ENCODE measurements at regions not wholly inside any gene's neighbourhood (a gene's known extent, or its start where the extent isn't known, plus 50 kb on each side); places are given as distances from the start of the nearest gene placed in this dataset.

DNA sequence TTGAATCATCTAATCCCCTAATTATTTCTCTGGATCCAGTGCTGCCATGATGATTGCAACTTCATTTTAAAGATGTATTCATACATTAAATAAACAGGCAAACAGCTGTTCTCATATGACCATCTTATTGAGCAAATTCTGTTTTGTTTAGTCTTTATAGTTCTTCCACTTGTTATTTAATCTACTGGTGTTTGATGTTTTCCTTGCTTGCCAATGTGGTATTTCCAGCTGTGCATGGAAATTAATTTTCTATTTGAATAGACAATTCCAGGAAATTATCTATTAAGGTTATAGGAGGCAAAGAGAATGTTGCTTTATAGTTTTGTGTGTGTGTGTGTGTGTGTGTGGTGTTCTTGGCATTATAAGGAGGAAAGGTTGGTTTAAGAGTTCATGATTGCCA, 167.0 kb upstream of the PRPS1L1 start:
- Histone ChIP-seq H3K4me2 (ENCODE audit: low read depth, low read length, poor library complexity, severe bottlenecking) (no peak overlapping the region), H3K9me3 (ENCODE audit: insufficient read depth, low read depth, low read length) (no peaks in the 10 kb centered on the region), H3K4me3 (ENCODE audit: low read length, poor library complexity, severe bottlenecking) (no peak overlapping the region), H3F3A (ENCODE audit: low read depth) (no peaks in the 10 kb centered on the region), H3K4me1 (ENCODE audit: insufficient read depth, low read length, poor library complexity, severe bottlenecking) (peaks cover 4% of the 10 kb centered on the region), H4K20me1 (ENCODE audit: insufficient read depth, low read length, poor library complexity, severe bottlenecking) (no peaks in the 10 kb centered on the region), H3K36me3 (ENCODE audit: insufficient read depth, low read length) (no peaks in the 10 kb centered on the region), H2AFZ (ENCODE audit: low read length) (no peak overlapping the region), H3K79me2 (ENCODE audit: insufficient read depth, low read length) (no peaks in the 10 kb centered on the region), H3K9ac (ENCODE audit: low read depth, low read length, poor library complexity, severe bottlenecking) (no peak overlapping the region), H3K27me3 (ENCODE audit: insufficient read depth, low read length, poor library complexity, severe bottlenecking) (no peaks in the 10 kb centered on the region), H3K9me2 (replicated peaks; ENCODE audit: low read depth, low read length) (no peaks in the 10 kb centered on the region)
- TF ChIP-seq, protein P1, sequence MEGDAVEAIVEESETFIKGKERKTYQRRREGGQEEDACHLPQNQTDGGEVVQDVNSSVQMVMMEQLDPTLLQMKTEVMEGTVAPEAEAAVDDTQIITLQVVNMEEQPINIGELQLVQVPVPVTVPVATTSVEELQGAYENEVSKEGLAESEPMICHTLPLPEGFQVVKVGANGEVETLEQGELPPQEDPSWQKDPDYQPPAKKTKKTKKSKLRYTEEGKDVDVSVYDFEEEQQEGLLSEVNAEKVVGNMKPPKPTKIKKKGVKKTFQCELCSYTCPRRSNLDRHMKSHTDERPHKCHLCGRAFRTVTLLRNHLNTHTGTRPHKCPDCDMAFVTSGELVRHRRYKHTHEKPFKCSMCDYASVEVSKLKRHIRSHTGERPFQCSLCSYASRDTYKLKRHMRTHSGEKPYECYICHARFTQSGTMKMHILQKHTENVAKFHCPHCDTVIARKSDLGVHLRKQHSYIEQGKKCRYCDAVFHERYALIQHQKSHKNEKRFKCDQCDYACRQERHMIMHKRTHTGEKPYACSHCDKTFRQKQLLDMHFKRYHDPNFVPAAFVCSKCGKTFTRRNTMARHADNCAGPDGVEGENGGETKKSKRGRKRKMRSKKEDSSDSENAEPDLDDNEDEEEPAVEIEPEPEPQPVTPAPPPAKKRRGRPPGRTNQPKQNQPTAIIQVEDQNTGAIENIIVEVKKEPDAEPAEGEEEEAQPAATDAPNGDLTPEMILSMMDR (conservative IDR thresholded peaks at IDR 0.05; ENCODE audit: low read length): no peak
- TF ChIP-seq EZH2phosphoT487 (IDR thresholded peaks at IDR 0.05; ENCODE audit: borderline replicate concordance): no peak

GRCh38 chr7:18196638-18197037, 169.0 kb upstream of the PRPS1L1 start:
- no peaks in the 10 kb centered on the region for H3K9me3 ChIP-seq (ENCODE audit: insufficient read depth, low read depth, low read length)
- peaks cover 4% of the 10 kb centered on the region for H3K4me1 ChIP-seq (ENCODE audit: insufficient read depth, low read length, poor library complexity, severe bottlenecking)
- H3F3A ChIP-seq (ENCODE audit: low read depth): no peaks in the 10 kb centered on the region
- no peak overlapping the region for H3K9ac ChIP-seq (ENCODE audit: low read depth, low read length, poor library complexity, severe bottlenecking)
- no peaks in the 10 kb centered on the region for H3K36me3 ChIP-seq (ENCODE audit: insufficient read depth, low read length)
- no peaks in the 10 kb centered on the region for H4K20me1 ChIP-seq (ENCODE audit: insufficient read depth, low read length, poor library complexity, severe bottlenecking)
- H3K79me2 ChIP-seq (ENCODE audit: insufficient read depth, low read length): no peaks in the 10 kb centered on the region
- no peaks in the 10 kb centered on the region for H3K27me3 ChIP-seq (ENCODE audit: insufficient read depth, low read length, poor library complexity, severe bottlenecking)
- TF ChIP-seq, protein P1 (conservative IDR thresholded peaks at IDR 0.05; ENCODE audit: low read length): no peak
- TF ChIP-seq EZH2phosphoT487 (IDR thresholded peaks at IDR 0.05; ENCODE audit: borderline replicate concordance): no peak
- H2AFZ ChIP-seq (ENCODE audit: low read length): no peak overlapping the region
- H3K9me2 ChIP-seq (replicated peaks; ENCODE audit: low read depth, low read length): no peaks in the 10 kb centered on the region
- H3K4me3 ChIP-seq (ENCODE audit: low read length, poor library complexity, severe bottlenecking): no peak overlapping the region
- no peak overlapping the region for H3K4me2 ChIP-seq (ENCODE audit: low read depth, low read length, poor library complexity, severe bottlenecking)

GRCh38 chr7:18198868-18199267, 171.2 kb upstream of the PRPS1L1 start:
- no peak overlapping the region for H3K4me3 ChIP-seq (ENCODE audit: low read length, poor library complexity, severe bottlenecking)
- no peaks in the 10 kb centered on the region for H4K20me1 ChIP-seq (ENCODE audit: insufficient read depth, low read length, poor library complexity, severe bottlenecking)
- H3F3A ChIP-seq (ENCODE audit: low read depth): no peaks in the 10 kb centered on the region
- peaks cover 18% of the 10 kb centered on the region for H3K4me1 ChIP-seq (ENCODE audit: insufficient read depth, low read length, poor library complexity, severe bottlenecking)
- no peaks in the 10 kb centered on the region for H3K27me3 ChIP-seq (ENCODE audit: insufficient read depth, low read length, poor library complexity, severe bottlenecking)
- H3K9me3 ChIP-seq (ENCODE audit: insufficient read depth, low read depth, low read length): no peaks in the 10 kb centered on the region
- H3K9me2 ChIP-seq (replicated peaks; ENCODE audit: low read depth, low read length): no peaks in the 10 kb centered on the region
- H3K79me2 ChIP-seq (ENCODE audit: insufficient read depth, low read length): no peaks in the 10 kb centered on the region
- H3K36me3 ChIP-seq (ENCODE audit: insufficient read depth, low read length): no peaks in the 10 kb centered on the region
- no peak overlapping the region for H2AFZ ChIP-seq (ENCODE audit: low read length)
- no peak overlapping the region for H3K9ac ChIP-seq (ENCODE audit: low read depth, low read length, poor library complexity, severe bottlenecking)
- H3K4me2 ChIP-seq (ENCODE audit: low read depth, low read length, poor library complexity, severe bottlenecking): no peak overlapping the region
- TF ChIP-seq, protein P1 (conservative IDR thresholded peaks at IDR 0.05; ENCODE audit: low read length): no peak
- TF ChIP-seq EZH2phosphoT487 (IDR thresholded peaks at IDR 0.05; ENCODE audit: borderline replicate concordance): no peak
